ENCODE measurements at regions not wholly inside any gene's neighbourhood (a gene's known extent, or its start where the extent isn't known, plus 50 kb on each side); places are given as distances from the start of the nearest gene placed in this dataset.

DNA sequence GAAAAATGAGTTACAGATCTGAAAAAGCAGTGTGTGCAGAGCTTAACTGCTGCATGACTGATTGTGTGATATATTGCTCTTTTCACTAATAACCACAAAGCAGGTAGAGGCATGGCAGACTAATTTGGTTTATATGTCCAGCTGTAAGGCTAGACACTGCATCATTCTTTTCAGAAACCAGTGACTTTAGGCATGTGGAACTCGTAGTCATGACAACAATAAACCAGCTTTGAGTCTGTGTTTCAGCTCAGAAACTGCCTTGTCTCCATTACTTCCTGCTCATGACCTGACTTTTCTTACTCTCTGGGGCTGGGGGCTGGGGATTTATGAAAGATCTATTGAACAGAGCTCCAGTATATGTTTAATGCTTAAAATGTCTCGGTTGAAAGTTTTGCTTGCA is 146.8 kb upstream of the LRIG3 start:
- Mint-ChIP-seq H3K36me3 (ENCODE audit: insufficient read depth, unreplicated experiment) (peaks cover 24% of the 10 kb centered on the region), H3K4me1 (ENCODE audit: low read depth, unreplicated experiment) (peaks cover 59% of the 10 kb centered on the region), H3K4me3 (ENCODE audit: low read depth, unreplicated experiment) (peak overlapping the region; percentile 33), H3K27me3 (ENCODE audit: unreplicated experiment) (no peaks in the 10 kb centered on the region), H3K27ac (ENCODE audit: unreplicated experiment) (peak overlapping the region; percentile 91), H3K9me3 (ENCODE audit: low read depth, unreplicated experiment) (no peaks in the 10 kb centered on the region)
- intact Hi-C loops (cut with micrococcal nuclease; ENCODE audit: unreplicated experiment): loop anchor here (1.0 to 5.0 kb wide), 2 partner anchors 12 to 1000 kb away; no protein-coding TSS in a partner anchor
- TF ChIP-seq, protein P1, sequence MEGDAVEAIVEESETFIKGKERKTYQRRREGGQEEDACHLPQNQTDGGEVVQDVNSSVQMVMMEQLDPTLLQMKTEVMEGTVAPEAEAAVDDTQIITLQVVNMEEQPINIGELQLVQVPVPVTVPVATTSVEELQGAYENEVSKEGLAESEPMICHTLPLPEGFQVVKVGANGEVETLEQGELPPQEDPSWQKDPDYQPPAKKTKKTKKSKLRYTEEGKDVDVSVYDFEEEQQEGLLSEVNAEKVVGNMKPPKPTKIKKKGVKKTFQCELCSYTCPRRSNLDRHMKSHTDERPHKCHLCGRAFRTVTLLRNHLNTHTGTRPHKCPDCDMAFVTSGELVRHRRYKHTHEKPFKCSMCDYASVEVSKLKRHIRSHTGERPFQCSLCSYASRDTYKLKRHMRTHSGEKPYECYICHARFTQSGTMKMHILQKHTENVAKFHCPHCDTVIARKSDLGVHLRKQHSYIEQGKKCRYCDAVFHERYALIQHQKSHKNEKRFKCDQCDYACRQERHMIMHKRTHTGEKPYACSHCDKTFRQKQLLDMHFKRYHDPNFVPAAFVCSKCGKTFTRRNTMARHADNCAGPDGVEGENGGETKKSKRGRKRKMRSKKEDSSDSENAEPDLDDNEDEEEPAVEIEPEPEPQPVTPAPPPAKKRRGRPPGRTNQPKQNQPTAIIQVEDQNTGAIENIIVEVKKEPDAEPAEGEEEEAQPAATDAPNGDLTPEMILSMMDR (IDR thresholded peaks at IDR 0.05; ENCODE audit: unreplicated experiment): no peak
- peak; percentile 74 for DNase-seq
- CTCF ChIA-PET: interaction anchor here (0.9 to 5.4 kb wide), 13 partner anchors 8 to 155 kb away, joined by 3 to 61 read pairs (median 4); no protein-coding TSS in a partner anchor
- no TSS peak for BruUV-seq (replicated peaks)

DNA sequence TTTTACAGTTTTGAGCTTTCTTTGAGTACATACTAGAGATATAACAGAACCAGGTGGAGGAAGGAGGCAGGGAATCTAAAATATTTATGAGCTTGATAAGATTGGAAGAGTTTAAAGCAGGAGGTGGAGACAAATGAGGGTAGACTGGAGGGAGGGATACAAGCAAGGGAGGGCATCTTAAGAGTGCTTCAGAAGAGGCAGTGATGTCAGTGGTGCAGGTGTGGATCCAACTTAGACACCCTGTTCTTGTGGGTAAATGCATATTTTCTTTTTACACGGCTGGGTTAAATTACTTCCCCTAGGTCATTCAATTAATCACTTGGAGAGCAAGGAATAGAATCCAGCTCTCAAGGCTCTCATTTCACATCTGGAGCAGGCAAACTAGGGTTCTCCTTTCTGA is 146.1 kb upstream of the LRIG3 start:
- intact Hi-C loops (cut with micrococcal nuclease; ENCODE audit: unreplicated experiment): loop anchor here (5.0 kb wide), 1 partner anchor 999 kb away; no protein-coding TSS in a partner anchor
- Mint-ChIP-seq H3K27ac (ENCODE audit: unreplicated experiment) (peak overlapping the region; percentile 91), H3K9me3 (ENCODE audit: low read depth, unreplicated experiment) (no peaks in the 10 kb centered on the region), H3K36me3 (ENCODE audit: insufficient read depth, unreplicated experiment) (peaks cover 24% of the 10 kb centered on the region), H3K4me3 (ENCODE audit: low read depth, unreplicated experiment) (peak overlapping the region; percentile 6), H3K4me1 (ENCODE audit: low read depth, unreplicated experiment) (peaks cover 59% of the 10 kb centered on the region), H3K27me3 (ENCODE audit: unreplicated experiment) (no peaks in the 10 kb centered on the region)
- CTCF ChIA-PET: interaction anchor here (0.9 to 5.4 kb wide), 9 partner anchors 8 to 152 kb away, joined by 3 to 61 read pairs (median 7); no protein-coding TSS in a partner anchor
- TF ChIP-seq, protein P1 (IDR thresholded peaks at IDR 0.05; ENCODE audit: unreplicated experiment): no peak
- DNase-seq: no peak
- no TSS peak for BruUV-seq (replicated peaks)

DNA sequence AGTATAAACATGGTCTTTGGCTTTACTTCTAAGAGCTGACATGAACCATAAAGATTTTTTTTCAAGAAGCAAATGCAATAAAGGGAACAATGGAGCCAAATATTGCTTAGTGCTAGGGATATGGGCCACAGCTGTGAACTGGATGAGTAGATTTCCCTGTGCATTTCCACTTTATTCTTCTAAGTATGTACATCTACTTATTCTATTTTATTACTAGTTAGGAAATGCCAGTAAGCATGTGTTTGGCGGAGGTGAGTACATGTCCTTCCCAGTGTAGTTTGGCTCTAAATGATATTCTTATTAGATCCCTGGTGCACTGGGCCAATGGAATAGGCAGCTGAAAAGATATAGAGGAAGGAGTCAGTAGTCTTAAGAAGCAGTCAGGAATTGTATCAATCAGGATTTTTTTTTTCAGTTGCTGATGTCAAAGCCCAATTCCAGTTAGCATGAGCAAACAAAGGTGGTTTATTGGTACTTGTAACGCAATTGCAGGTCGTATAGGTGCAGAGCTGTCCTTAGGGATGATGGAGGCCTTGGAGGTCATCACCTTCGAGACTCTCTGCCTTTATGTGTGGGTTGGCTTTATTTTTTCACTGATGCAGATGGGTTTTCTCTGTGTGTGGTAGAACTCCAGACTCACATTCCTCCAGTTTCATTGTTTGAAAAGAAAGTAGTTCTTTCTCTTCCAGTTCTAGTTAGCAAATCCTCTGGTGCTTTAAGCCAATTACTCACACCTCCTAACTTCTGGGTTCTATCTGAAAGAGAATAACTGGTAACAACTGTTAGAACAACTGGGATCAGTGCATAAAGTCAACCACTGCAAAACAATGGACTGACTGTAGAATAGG is 139.0 kb upstream of the LRIG3 start:
- BruUV-seq (replicated peaks): no TSS peak
- peaks cover 78% of the 10 kb centered on the region for H3K4me1 Mint-ChIP-seq (ENCODE audit: low read depth, unreplicated experiment)
- TF ChIP-seq, protein P1 (IDR thresholded peaks at IDR 0.05; ENCODE audit: unreplicated experiment): no peak
- peak overlapping the region; percentile 74 for H3K27ac Mint-ChIP-seq (ENCODE audit: unreplicated experiment)
- H3K36me3 Mint-ChIP-seq (ENCODE audit: insufficient read depth, unreplicated experiment): peaks cover 38% of the 10 kb centered on the region
- CTCF ChIA-PET: interaction anchor here (0.7 to 2.0 kb wide), 3 partner anchors 8 to 140 kb away, joined by 3 to 7 read pairs (median 4); no protein-coding TSS in a partner anchor
- H3K27me3 Mint-ChIP-seq (ENCODE audit: unreplicated experiment): no peaks in the 10 kb centered on the region
- intact Hi-C loops (cut with micrococcal nuclease; ENCODE audit: unreplicated experiment): no loop called here
- DNase-seq: no peak
- no peaks in the 10 kb centered on the region for H3K9me3 Mint-ChIP-seq (ENCODE audit: low read depth, unreplicated experiment)
- H3K4me3 Mint-ChIP-seq (ENCODE audit: low read depth, unreplicated experiment): peak overlapping the region; percentile 6

DNA sequence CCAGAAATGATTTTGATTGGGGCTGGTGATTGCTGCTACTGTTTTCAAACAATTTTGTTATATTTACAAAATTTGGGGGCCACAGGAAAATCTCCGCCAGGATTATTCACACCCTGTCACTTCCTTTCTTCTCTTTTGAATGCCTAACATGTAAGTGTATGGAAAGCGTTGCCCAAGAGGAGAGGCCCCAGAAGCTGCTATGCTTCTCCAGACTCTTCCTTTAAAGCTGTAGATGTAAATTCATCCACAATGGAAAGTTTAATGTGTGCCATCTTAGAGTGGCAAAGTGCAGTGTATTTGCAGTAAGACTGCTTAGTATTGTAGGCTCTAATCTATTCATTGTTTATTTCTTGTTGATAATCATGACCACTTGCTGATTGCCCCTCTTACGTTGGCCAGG is 136.7 kb upstream of the LRIG3 start:
- CTCF ChIA-PET: interaction anchor here (1.1 to 5.8 kb wide), 2 partner anchors 11 to 124 kb away, joined by 3 to 61 read pairs; no protein-coding TSS in a partner anchor
- Mint-ChIP-seq H3K4me1 (ENCODE audit: low read depth, unreplicated experiment) (peaks cover 82% of the 10 kb centered on the region), H3K4me3 (ENCODE audit: low read depth, unreplicated experiment) (peak overlapping the region; percentile 68), H3K27ac (ENCODE audit: unreplicated experiment) (peak overlapping the region; percentile 95), H3K27me3 (ENCODE audit: unreplicated experiment) (no peaks in the 10 kb centered on the region), H3K36me3 (ENCODE audit: insufficient read depth, unreplicated experiment) (peaks cover 49% of the 10 kb centered on the region), H3K9me3 (ENCODE audit: low read depth, unreplicated experiment) (no peaks in the 10 kb centered on the region)
- BruUV-seq (replicated peaks): no TSS peak
- DNase-seq: no peak
- TF ChIP-seq, protein P1 (IDR thresholded peaks at IDR 0.05; ENCODE audit: unreplicated experiment): no peak
- intact Hi-C loops (cut with micrococcal nuclease; ENCODE audit: unreplicated experiment): no loop called here

Measured in Calu3 (cell line).